ENCODE measurements at regions not wholly inside any gene's neighbourhood (a gene's known extent, or its start where the extent isn't known, plus 50 kb on each side); places are given as distances from the start of the nearest gene placed in this dataset.

GRCh38 chr17:71019699-71020098, 850.4 kb downstream of the KCNJ2 start:
- TF ChIP-seq MAFK (IDR thresholded peaks at IDR 0.05; ENCODE audit: low read depth, low read length) (no peak), RFX5 (IDR thresholded peaks at IDR 0.05; ENCODE audit: low read depth, low read length) (no peak), MXI1 (IDR thresholded peaks at IDR 0.05; ENCODE audit: borderline replicate concordance, low read depth, low read length) (no peak), NFE2L2 (IDR thresholded peaks at IDR 0.05; ENCODE audit: low read depth, low read length) (no peak)
- H4K20me1 ChIP-seq (ENCODE audit: insufficient read depth, low read length), result no peaks in the 10 kb centered on the region
- no peaks in the 10 kb centered on the region for H3K9me3 ChIP-seq (ENCODE audit: control insufficient read depth, insufficient read depth, low read length)
- H3K36me3 ChIP-seq (ENCODE audit: control insufficient read depth, insufficient read depth, low read length), result no peaks in the 10 kb centered on the region
- H2BK15ac ChIP-seq (ENCODE audit: low read depth, low read length), result no peak overlapping the region
- no peak overlapping the region for H3K9ac ChIP-seq (ENCODE audit: low read depth, low read length)
- H4K91ac ChIP-seq (ENCODE audit: insufficient read depth, low read depth, low read length), result no peak overlapping the region
- H2BK20ac ChIP-seq (ENCODE audit: low read depth, low read length), result no peak overlapping the region
- no peaks in the 10 kb centered on the region for H3K27me3 ChIP-seq (ENCODE audit: control insufficient read depth, insufficient read depth, low read length)
- H3K4ac ChIP-seq (ENCODE audit: low read depth, low read length), result no peak overlapping the region
- no peak overlapping the region for H2BK5ac ChIP-seq (ENCODE audit: low read depth, low read length, poor library complexity, severe bottlenecking)
- 100% methylated on average over 1 of the region's 1 CpG; no CpG with 5 or more reads in 1 of the 2 experiments for WGBS, 2 experiments (ENCODE audit: extremely low coverage in 2 of 2, insufficient read length in 1 of 2)
- CTCF ChIA-PET, result no interaction called here
- H2BK120ac ChIP-seq (ENCODE audit: low read depth, low read length), result no peak overlapping the region
- no peak overlapping the region for H3K56ac ChIP-seq (ENCODE audit: extremely low read depth, insufficient read depth, low read length)
- no peak overlapping the region for H3K14ac ChIP-seq (replicated peaks; ENCODE audit: low read depth, low read length)
- no peak overlapping the region for H3K18ac ChIP-seq (ENCODE audit: low read depth, low read length)
- peaks cover 1% of the 10 kb centered on the region; the same call in 1 of the 2 replicates for H3K4me1 ChIP-seq (ENCODE audit: control insufficient read depth, insufficient read depth, low read length)
- H4K5ac ChIP-seq (ENCODE audit: low read depth, low read length), result no peak overlapping the region
- H3K23ac ChIP-seq (ENCODE audit: low read depth, low read length), result no peak overlapping the region
- DNase-seq (no peak), ATAC-seq (ENCODE audit: low read depth) (no peak)
- no peak overlapping the region for H3K27ac ChIP-seq (ENCODE audit: insufficient read depth, low read length)
- no peak overlapping the region for H3K4me2 ChIP-seq (ENCODE audit: low read depth, low read length)
- H3K4me3 ChIP-seq (ENCODE audit: insufficient read depth, low read depth, low read length), result no peak overlapping the region
- H2AFZ ChIP-seq (replicated peaks; ENCODE audit: low read length, poor library complexity), result no peak overlapping the region
- intact Hi-C loops (cut with micrococcal nuclease), result no loop called here
- no peak overlapping the region for H2AK9ac ChIP-seq (replicated peaks; ENCODE audit: low read depth, low read length, poor library complexity)
- no peak overlapping the region for H2AK5ac ChIP-seq (ENCODE audit: low read depth, low read length)
- in situ Hi-C loops (cut with MboI; ENCODE audit: low sequenced_read_pairs), result no loop called here
- H3K79me1 ChIP-seq (ENCODE audit: low read depth in 1 of 2, low read length in 2 of 2), result no peaks in the 10 kb centered on the region
- no peaks in the 10 kb centered on the region for H3K9me1 ChIP-seq (ENCODE audit: insufficient read depth, low read length)
- no peak overlapping the region for H4K8ac ChIP-seq (ENCODE audit: low read depth in 2 of 2, low read length in 2 of 2)
- no TSS peak for BruUV-seq (replicated peaks)
- dilution Hi-C loops (cut with HindIII; ENCODE audit: low sequenced_read_pairs, unreplicated experiment), result no loop called here
- POLR2A ChIA-PET (ENCODE audit: unreplicated experiment), result no interaction called here

All from IMR-90 (cell line).